Tibial nerve (tissue), 3 donors: ENCODE measurements at regions not wholly inside any gene's neighbourhood (a gene's known extent, or its start where the extent isn't known, plus 50 kb on each side); places are given as distances from the start of the nearest gene placed in this dataset.

Experiments
- CTCF ChIP-seq, 5 experiments: fragments of 200-600 bp in 3 of 5; fragments of 450-650 bp in 2 of 5; sonication (generic) in 3 of 5; IDR thresholded peaks; one replicate each; pipeline ENCODE4 v1.5.1; 2016 to 2019; ENCODE audit warnings: antibody characterized with exemption in 5 of 5, mild to moderate bottlenecking in 3 of 5, moderate library complexity in 2 of 5
- POLR2A ChIP-seq, 2 donors: fragments of 450-650 bp; IDR thresholded peaks; one replicate each; pipeline ENCODE4 v1.6.1; 2017; ENCODE audit warnings: antibody characterized with exemption in 2 of 2, mild to moderate bottlenecking in 2 of 2, moderate library complexity in 2 of 2

- no peak for TF ChIP-seq CTCF (IDR thresholded peaks at IDR 0.05)
- TF ChIP-seq POLR2A (IDR thresholded peaks at IDR 0.05) = no peak
These were observed 63.8 kb upstream of the ARHGAP20 start for GRCh38 chr11:110776081-110776480.
